Calu3 (cell line): ENCODE measurements at regions not wholly inside any gene's neighbourhood (a gene's known extent, or its start where the extent isn't known, plus 50 kb on each side); places are given as distances from the start of the nearest gene placed in this dataset.

Experiments used
- BruUV-seq: library from RNA; stranded (reverse); fragments of 400-500 nt; replicated peaks from 2 replicates; lab custom pipeline; 2021; lab: Mats Ljungman, UMichigan
- CTCF ChIA-PET: fragments of 300-600 bp; sonication (Branson Sonifier 250); formaldehyde crosslinking; loops from one replicate; lab custom pipeline; 2022; ENCODE audit warnings: antibody characterized with exemption; lab: Charles Lee
- DNase-seq: peaks from one replicate; pipeline ENCODE4 v3.0.0; 2022
- H3K27ac Mint-ChIP-seq: one replicate; pipeline ENCODE4 v1.8.0; 2022; ENCODE audit warnings: mixed read lengths; ENCODE audit not compliant: unreplicated experiment
- H3K27me3 Mint-ChIP-seq: one replicate; pipeline ENCODE4 v1.8.0; 2022; ENCODE audit warnings: mixed read lengths; ENCODE audit not compliant: unreplicated experiment
- H3K36me3 Mint-ChIP-seq: one replicate; pipeline ENCODE4 v1.8.0; 2022; ENCODE audit warnings: mild to moderate bottlenecking, moderate library complexity, mixed read lengths; ENCODE audit not compliant: insufficient read depth, unreplicated experiment
- H3K4me1 Mint-ChIP-seq: one replicate; pipeline ENCODE4 v1.8.0; 2022; ENCODE audit warnings: mild to moderate bottlenecking, low read depth, mixed read lengths; ENCODE audit not compliant: unreplicated experiment
- H3K4me3 Mint-ChIP-seq: one replicate; pipeline ENCODE4 v1.8.0; 2022; ENCODE audit warnings: mild to moderate bottlenecking, low read depth, moderate library complexity, mixed read lengths; ENCODE audit not compliant: unreplicated experiment
- H3K9me3 Mint-ChIP-seq: one replicate; pipeline ENCODE4 v1.8.0; 2022; ENCODE audit warnings: low read depth, mixed read lengths; ENCODE audit not compliant: unreplicated experiment
- CTCF ChIP-seq: fragments of 200-600 bp; IDR thresholded peaks from one replicate; pipeline ENCODE4 v1.8.0; 2022; ENCODE audit warnings: antibody characterized with exemption; ENCODE audit not compliant: unreplicated experiment
- intact Hi-C: fragments of 100-400 bp; cut with micrococcal nuclease; formaldehyde crosslinking; loops from one replicate; pipeline ENCODE4 v1.10.0; 2022; ENCODE audit not compliant: unreplicated experiment

DNA sequence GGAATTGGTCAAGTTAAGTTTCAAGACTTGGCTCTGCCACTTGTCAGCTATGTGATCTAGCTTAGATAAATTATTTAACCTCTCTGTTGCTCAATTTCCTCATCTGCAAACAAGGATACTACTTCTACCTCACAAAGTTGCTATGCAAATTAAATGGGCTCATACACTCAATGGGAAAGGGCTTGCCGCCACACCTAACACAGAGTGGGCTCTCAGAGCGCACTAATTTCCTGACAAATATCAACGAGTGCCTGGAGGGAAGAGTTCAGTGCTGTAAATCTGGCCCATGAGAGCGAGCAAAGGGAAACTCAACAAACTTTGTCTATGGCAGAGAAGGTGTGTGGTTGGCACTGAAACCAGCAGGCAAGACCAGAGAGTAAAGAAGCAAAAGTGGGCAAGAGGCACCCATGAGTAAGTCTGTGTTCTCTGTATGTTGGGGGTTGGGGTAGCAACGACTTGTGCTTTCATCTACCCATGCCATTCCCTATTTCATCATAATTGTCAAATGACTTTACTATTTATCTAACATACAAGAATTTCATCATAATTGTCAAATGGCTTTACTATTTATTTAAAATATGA, 60.7 kb upstream of the PHF21A start:
- Mint-ChIP-seq H3K27me3 (peaks cover 100% of the 10 kb centered on the region), H3K9me3 (peaks cover 3% of the 10 kb centered on the region), H3K27ac (no peak overlapping the region), H3K36me3 (no peaks in the 10 kb centered on the region), H3K4me3 (no peak overlapping the region), H3K4me1 (peaks cover 11% of the 10 kb centered on the region)
- no peak for DNase-seq
- intact Hi-C loops, result no loop called here
- TF ChIP-seq CTCF, result no peak
- CTCF ChIA-PET, result no interaction called here
- no TSS peak for BruUV-seq

DNA sequence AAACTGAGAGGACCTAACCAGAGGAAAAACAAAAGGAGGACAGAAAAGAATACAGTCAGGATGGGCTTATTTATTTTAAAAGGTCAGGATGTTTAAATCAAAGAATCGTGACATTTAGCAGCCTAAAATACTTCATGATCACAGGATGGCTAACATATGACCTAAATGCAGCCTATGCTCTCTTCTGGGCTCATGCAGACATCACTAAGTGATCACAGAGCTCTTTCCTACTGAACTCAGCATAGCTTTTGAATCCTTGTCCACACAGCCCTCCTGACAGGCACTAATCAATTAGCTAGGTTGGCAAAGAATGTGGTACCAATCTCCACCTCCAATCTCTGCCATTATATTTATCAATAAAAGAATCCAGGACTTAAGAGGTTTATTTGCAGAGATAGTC, 60.1 kb upstream of the PHF21A start:
- no peak for DNase-seq
- H3K27ac Mint-ChIP-seq, result no peak overlapping the region
- no peak for TF ChIP-seq CTCF
- peaks cover 17% of the 10 kb centered on the region for H3K4me1 Mint-ChIP-seq
- no peaks in the 10 kb centered on the region for H3K36me3 Mint-ChIP-seq
- H3K9me3 Mint-ChIP-seq, result peaks cover 3% of the 10 kb centered on the region
- BruUV-seq, result no TSS peak
- CTCF ChIA-PET, result no interaction called here
- peaks cover 100% of the 10 kb centered on the region for H3K27me3 Mint-ChIP-seq
- intact Hi-C loops, result no loop called here
- no peak overlapping the region for H3K4me3 Mint-ChIP-seq

DNA sequence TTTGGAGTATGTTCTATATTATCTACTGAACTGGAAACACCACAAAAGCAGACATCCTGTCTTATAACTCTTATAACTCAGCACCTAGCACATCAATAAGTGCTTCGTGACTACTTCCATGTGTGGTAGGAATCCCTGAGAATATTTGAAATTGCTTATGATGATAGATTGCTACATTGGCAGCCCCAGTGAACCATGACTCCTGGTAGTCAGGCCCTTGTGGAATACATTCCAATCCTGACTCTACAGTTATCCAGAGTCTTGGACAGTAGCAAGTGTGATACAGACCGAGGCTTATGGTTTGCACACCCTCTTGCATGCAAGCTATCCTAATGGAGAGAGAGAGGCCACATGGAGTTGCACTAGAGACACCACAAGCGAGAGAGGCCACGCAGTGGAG, 59.5 kb upstream of the PHF21A start:
- peaks cover 100% of the 10 kb centered on the region for H3K27me3 Mint-ChIP-seq
- CTCF ChIA-PET, result no interaction called here
- no peak overlapping the region for H3K4me3 Mint-ChIP-seq
- H3K27ac Mint-ChIP-seq, result no peak overlapping the region
- no peak for TF ChIP-seq CTCF
- DNase-seq, result no peak
- no peaks in the 10 kb centered on the region for H3K36me3 Mint-ChIP-seq
- intact Hi-C loops, result no loop called here
- peaks cover 3% of the 10 kb centered on the region for H3K9me3 Mint-ChIP-seq
- BruUV-seq, result no TSS peak
- H3K4me1 Mint-ChIP-seq, result peaks cover 23% of the 10 kb centered on the region

DNA sequence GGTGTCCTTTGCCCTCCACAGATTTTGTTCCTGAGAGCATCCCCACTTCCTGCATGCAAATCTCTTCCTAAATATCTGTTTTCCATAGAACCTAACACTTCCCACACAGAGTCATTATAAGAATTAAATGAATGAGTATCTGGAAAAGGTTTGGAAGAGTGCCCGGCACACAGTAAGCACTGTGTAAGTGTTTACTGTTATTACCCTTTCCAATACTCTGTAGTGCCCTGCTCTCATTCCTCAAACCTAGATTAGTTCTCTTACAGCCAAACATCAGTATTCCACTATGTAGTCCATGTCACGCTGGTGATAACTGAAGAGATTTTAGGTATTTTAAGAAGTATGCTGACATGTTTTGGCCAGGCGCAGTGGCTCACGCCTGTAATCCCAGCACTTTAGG, 57.3 kb upstream of the PHF21A start:
- TF ChIP-seq CTCF, result no peak
- H3K36me3 Mint-ChIP-seq, result no peaks in the 10 kb centered on the region
- no TSS peak for BruUV-seq
- H3K27ac Mint-ChIP-seq, result no peak overlapping the region
- intact Hi-C loops, result no loop called here
- peaks cover 3% of the 10 kb centered on the region for H3K9me3 Mint-ChIP-seq
- DNase-seq, result no peak
- H3K4me1 Mint-ChIP-seq, result peaks cover 19% of the 10 kb centered on the region
- no peak overlapping the region for H3K4me3 Mint-ChIP-seq
- peaks cover 95% of the 10 kb centered on the region for H3K27me3 Mint-ChIP-seq
- CTCF ChIA-PET, result interaction anchor here (0.5 to 0.7 kb wide), 2 partner anchors 10 to 28 kb away, joined by 4 to 5 read pairs; no protein-coding TSS in a partner anchor
